K562 (cell line): ENCODE measurements at regions not wholly inside any gene's neighbourhood (a gene's known extent, or its start where the extent isn't known, plus 50 kb on each side); places are given as distances from the start of the nearest gene placed in this dataset.

ENCODE experiments used
- ATAC-seq: fragments of 200-7000 bp; cut with Tn5 transposase; 3 replicates; pipeline ENCODE4 v1.9.1; 2020; ENCODE audit warnings: moderate library complexity
- BruUV-seq: library from RNA; stranded (reverse); fragments of 400-500 nt; replicated peaks from 2 replicates; lab custom pipeline; 2021; lab: Mats Ljungman, UMichigan
- CTCF ChIA-PET: fragments of 300-600 bp; formaldehyde crosslinking; extraction: SDS; loops from one replicate; lab custom pipeline; 2021; ENCODE audit warnings: low intra/inter-chr PET ratio; lab: Yijun Ruan, JAX
- POLR2A ChIA-PET: fragments of 300-600, 350-650 bp; sonication (Branson Sonifier 250); formaldehyde crosslinking; extraction: SDS; loops from one replicate; lab custom pipeline; 2021; ENCODE audit warnings: antibody characterized with exemption, inconsistent platforms; lab: Yijun Ruan, JAX
- DNase-seq, 4 experiments: peaks; one replicate each; pipeline versions ENCODE4 v3.0.0 to v3.0.0-alpha.2; 2011 to 2018; ENCODE audit warnings: low spot score in 3 of 4, mixed read lengths in 3 of 4; ENCODE audit errors: extremely low read depth in 1 of 4
- FAIRE-seq: peaks from 2 replicates; lab custom pipeline; 2011; peaks lifted over from hg19 to GRCh38; lab: Jason Lieb, UNC
- H2AFZ ChIP-seq: 2 replicates; pipeline ENCODE4 v1.6.0; 2011; ENCODE audit warnings: low read depth, low read length, control low read depth, inconsistent platforms
- H3K27ac ChIP-seq: fragments of 200-600 bp; 3 replicates; pipeline ENCODE4 v1.8.0; 2011; ENCODE audit warnings: low read depth, mild to moderate bottlenecking, control low read depth, inconsistent platforms, low read length, moderate library complexity, mixed read lengths; ENCODE audit errors: extremely low read depth
- H3K27me3 ChIP-seq, 2 experiments: fragments of 300-600 bp in 1 of 2; 2 replicates in 1 of 2; 3 replicates in 1 of 2; pipeline versions ENCODE4 v1.6.0 to v1.8.0; 2011; ENCODE audit warnings: inconsistent platforms in 2 of 2, low read length in 2 of 2, mild to moderate bottlenecking in 1 of 2, mixed read lengths in 1 of 2, moderate library complexity in 1 of 2; ENCODE audit not compliant: control insufficient read depth in 2 of 2, insufficient read depth in 2 of 2
- H3K36me3 ChIP-seq: fragments of 300-600 bp; 3 replicates; pipeline ENCODE4 v1.8.0; 2011; ENCODE audit warnings: mild to moderate bottlenecking, low read length, inconsistent platforms; ENCODE audit not compliant: control insufficient read depth, insufficient read depth
- H3K4me1 ChIP-seq, 2 experiments: fragments of 200-600 bp in 1 of 2; replicated peaks in 1 of 2; 2 replicates in 1 of 2; 3 replicates in 1 of 2; pipeline versions ENCODE4 v1.5.1 to v1.8.0; 2011; ENCODE audit warnings: inconsistent platforms in 2 of 2, low read length in 2 of 2, mild to moderate bottlenecking in 1 of 2, mixed read lengths in 1 of 2, moderate library complexity in 1 of 2; ENCODE audit not compliant: control insufficient read depth in 2 of 2, insufficient read depth in 2 of 2
- H3K4me2 ChIP-seq: 2 replicates; pipeline ENCODE4 v1.6.1; 2011; ENCODE audit warnings: low read length, control low read depth, inconsistent platforms, mixed read lengths; ENCODE audit not compliant: insufficient read depth
- H3K4me3 ChIP-seq: fragments of 200-600 bp; sonication (generic), shearing (Covaris generic); 2 replicates; pipeline ENCODE4 v1.5.1; 2016; ENCODE audit warnings: control low read depth, inconsistent platforms
- H3K79me2 ChIP-seq: fragments of 200-600 bp; 3 replicates; pipeline ENCODE4 v1.8.0; 2011; ENCODE audit warnings: low read length, inconsistent platforms; ENCODE audit not compliant: control insufficient read depth, insufficient read depth
- H3K9ac ChIP-seq, 2 experiments: 2 replicates each; pipeline versions ENCODE4 v1.6.0 to v1.6.1; 2011; ENCODE audit warnings: low read depth in 2 of 2, low read length in 2 of 2, control low read depth in 1 of 2, inconsistent platforms in 1 of 2, mild to moderate bottlenecking in 1 of 2, mixed read lengths in 1 of 2; ENCODE audit not compliant: insufficient read depth in 1 of 2
- H3K9me1 ChIP-seq: one replicate; pipeline ENCODE4 v1.6.0; 2011; ENCODE audit warnings: inconsistent platforms, mild to moderate bottlenecking, low read length, moderate library complexity; ENCODE audit not compliant: control insufficient read depth, insufficient read depth
- H3K9me3 ChIP-seq: replicated peaks from 2 replicates; pipeline ENCODE4 v1.5.1; 2011; ENCODE audit warnings: low read depth, low read length, inconsistent platforms; ENCODE audit not compliant: control insufficient read depth, insufficient read depth
- H4K20me1 ChIP-seq: replicated peaks from 2 replicates; pipeline ENCODE4 v1.6.1; 2011; ENCODE audit warnings: low read length, inconsistent platforms, mixed read lengths; ENCODE audit not compliant: control insufficient read depth, insufficient read depth
- ASH1L ChIP-seq: fragments of 450-650 bp; IDR thresholded peaks from 2 replicates; pipeline ENCODE4 v1.6.1; 2018; ENCODE audit warnings: borderline replicate concordance, mild to moderate bottlenecking, low read depth; ENCODE audit not compliant: partially characterized antibody
- CHD4 ChIP-seq: fragments of 200-600 bp; sonication (generic); IDR thresholded peaks from 3 replicates; pipeline ENCODE4 v1.6.1; 2012; ENCODE audit warnings: low read depth, mild to moderate bottlenecking, mixed read lengths, low read length, inconsistent platforms; ENCODE audit not compliant: insufficient read depth, insufficient replicate concordance, poor library complexity, severe bottlenecking
- ELF1 ChIP-seq: fragments of 200-800 bp; sonication (Bioruptor generic); IDR thresholded peaks from 2 replicates; pipeline ENCODE4 v1.6.1; 2016; ENCODE audit warnings: missing genetic modification characterization, missing compliant biosample characterization
- FOXA3 ChIP-seq, 2 experiments: fragments of 450-650 bp in 1 of 2; sonication (generic) in 1 of 2; formaldehyde crosslinking; IDR thresholded peaks in 1 of 2; conservative IDR thresholded peaks in 1 of 2; 2 replicates each; pipeline versions ENCODE4 v1.4.0 to v1.8.0; 2020 to 2022; ENCODE audit warnings: mild to moderate bottlenecking in 2 of 2, missing genetic modification reagents in 1 of 2
- FUS ChIP-seq: fragments of 200-400 bp; formaldehyde crosslinking; optimal IDR thresholded peaks from 2 replicates; pipeline ENCODE3; 2017; ENCODE audit warnings: low read depth, low read length
- JUND ChIP-seq, 2 experiments: IDR thresholded peaks; 2 replicates in 1 of 2; 3 replicates in 1 of 2; pipeline ENCODE4 v1.6.1; 2011; ENCODE audit warnings: borderline replicate concordance in 2 of 2, low read depth in 2 of 2, low read length in 2 of 2, improper control_type of control experiment in 1 of 2, missing biosample characterization in 1 of 2, missing genetic modification characterization in 1 of 2, missing genetic modification reagents in 1 of 2
- NFIC ChIP-seq: fragments of 450-650 bp; IDR thresholded peaks from 2 replicates; pipeline ENCODE4 v1.6.1; 2017; ENCODE audit warnings: mild to moderate bottlenecking, inconsistent platforms
- PCBP1 ChIP-seq: fragments of 200-400 bp; formaldehyde crosslinking; IDR thresholded peaks from 2 replicates; pipeline ENCODE4 v1.6.1; 2018; ENCODE audit warnings: mild to moderate bottlenecking, low read depth, low read length; ENCODE audit not compliant: poor library complexity, severe bottlenecking
- SMAD4 ChIP-seq: fragments of 250-450 bp; sonication (Bioruptor Pico); conservative IDR thresholded peaks from 2 replicates; pipeline ENCODE4 v1.8.0; 2021; ENCODE audit warnings: inconsistent platforms, mild to moderate bottlenecking, moderate library complexity
- WGBS: fragments of 100-300 bp; shearing (Covaris generic); methylation state at CpG from one replicate; pipeline ENCODE4 v1.1.6; 2016; ENCODE audit warnings: low coverage, mixed read lengths; ENCODE audit not compliant: insufficient coverage; ENCODE audit errors: missing lambda C conversion rate; 5-methylcytosine and 5-hydroxymethylcytosine counted together
- in situ Hi-C: fragments of 300-500 bp; cut with MboI; formaldehyde crosslinking; loops from 4 replicates; pipeline ENCODE4 v1.15.0; 2018; ENCODE audit warnings: inconsistent platforms, mixed read lengths
- intact Hi-C: fragments of 100-400 bp; cut with micrococcal nuclease; formaldehyde crosslinking; loops from 2 replicates; pipeline ENCODE4 v1.14.2; 2022

GRCh38 chr19:30722761-30723160, 350.6 kb downstream of the ZNF536 start:
- Histone ChIP-seq H3K4me2 (no peak overlapping the region), H3K4me3 (no peak overlapping the region), H2AFZ (no peak overlapping the region), H3K27me3 (peaks cover 0 to 18% of the 10 kb centered on the region in 2 experiments; a peak in 2 of 5 replicates), H3K4me1 (peaks cover 0 to 3% of the 10 kb centered on the region in 2 experiments; a peak in 1 of 5 replicates), H3K79me2 (no peaks in the 10 kb centered on the region), H3K9me1 (no peaks in the 10 kb centered on the region), H3K9me3 (no peaks in the 10 kb centered on the region), H3K27ac (no peak overlapping the region), H3K36me3 (no peaks in the 10 kb centered on the region), H4K20me1 (peaks cover 3% of the 10 kb centered on the region; the same call in 1 of the 2 replicates), H3K9ac (no peak overlapping the region)
- intact Hi-C loops = no loop called here
- DNase-seq (no peak), FAIRE-seq (no peak), ATAC-seq (no peak)
- WGBS = under 1% methylated on average over 9 of the region's 9 CpGs
- in situ Hi-C loops = no loop called here
- ChIA-PET POLR2A (no interaction called here), CTCF (no interaction called here)
- no TSS peak for BruUV-seq
- no peak for TF ChIP-seq PCBP1
- TF ChIP-seq FOXA3 (CRISPR knock-in tag; conservative IDR thresholded peaks at IDR 0.05 in 1 of 2, IDR thresholded peaks at IDR 0.05 in 1 of 2) = no peak
- no peak for TF ChIP-seq ELF1

DNA sequence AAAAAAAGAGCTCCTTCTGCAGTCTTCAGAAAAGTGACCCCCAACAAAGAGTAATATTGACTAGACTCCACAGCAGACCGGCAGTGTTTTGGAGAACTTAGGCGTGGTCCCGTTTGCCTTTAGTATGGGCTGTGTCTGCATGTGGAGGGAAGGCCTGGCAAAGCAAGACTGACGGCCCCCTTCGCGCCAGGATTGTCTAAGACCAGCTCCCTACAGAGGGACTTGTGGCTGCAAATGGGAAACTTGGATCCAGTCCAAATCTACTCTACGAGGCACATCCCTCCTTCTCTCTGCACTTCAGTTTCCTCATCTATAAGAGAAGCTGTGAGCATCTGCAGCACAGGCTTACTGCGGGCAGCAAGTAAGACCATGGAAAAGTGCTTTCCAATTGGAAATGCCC, 350.0 kb downstream of the ZNF536 start:
- FAIRE-seq = no peak
- no peak for ATAC-seq
- H3K4me1 ChIP-seq = peaks cover 0 to 3% of the 10 kb centered on the region in 2 experiments; a peak in 1 of 5 replicates
- H3K9ac ChIP-seq = no peak overlapping the region
- H3K4me2 ChIP-seq = no peak overlapping the region
- intact Hi-C loops (no loop called here), in situ Hi-C loops (no loop called here)
- no TSS peak for BruUV-seq
- no peaks in the 10 kb centered on the region for H3K36me3 ChIP-seq
- no peak overlapping the region for H2AFZ ChIP-seq
- peaks cover 3% of the 10 kb centered on the region; the same call in 1 of the 2 replicates for H4K20me1 ChIP-seq
- WGBS = under 1% methylated on average over 8 of the region's 8 CpGs
- no peak for DNase-seq
- H3K9me3 ChIP-seq = no peaks in the 10 kb centered on the region
- CTCF ChIA-PET = no interaction called here
- H3K4me3 ChIP-seq = no peak overlapping the region
- TF ChIP-seq CHD4 = no peak
- no peak for TF ChIP-seq ASH1L
- TF ChIP-seq FUS = no peak
- peak; percentile 25; the same call in 1 of the 2 replicates for TF ChIP-seq NFIC
- TF ChIP-seq JUND (IDR thresholded peaks at IDR 0.05; ENCODE audit: borderline replicate concordance, low read depth, low read length) = no peak
- no peak for TF ChIP-seq JUND (tag; IDR thresholded peaks at IDR 0.05; ENCODE audit: borderline replicate concordance, low read depth, low read length)
- TF ChIP-seq FOXA3 (CRISPR knock-in tag; conservative IDR thresholded peaks at IDR 0.05 in 1 of 2, IDR thresholded peaks at IDR 0.05 in 1 of 2) = no peak
- no peak for TF ChIP-seq SMAD4 (CRISPR knock-in tag)
- TF ChIP-seq, all 486 proteins: peak for 1
- no peak overlapping the region for H3K27ac ChIP-seq
- no peaks in the 10 kb centered on the region for H3K79me2 ChIP-seq
- no peaks in the 10 kb centered on the region for H3K9me1 ChIP-seq
- H3K27me3 ChIP-seq = peaks cover 0 to 14% of the 10 kb centered on the region in 2 experiments; a peak in 2 of 5 replicates
- POLR2A ChIA-PET = no interaction called here
